Lower leg skin (tissue), 4 donors: ENCODE measurements at regions not wholly inside any gene's neighbourhood (a gene's known extent, or its start where the extent isn't known, plus 50 kb on each side); places are given as distances from the start of the nearest gene placed in this dataset.

ENCODE experiments used
- DNase-seq, 2 donors: peaks; one replicate each; pipeline ENCODE4 v3.0.0-alpha.2; 2019; ENCODE audit warnings: low spot score in 2 of 2
- H3K4me3 ChIP-seq: fragments of 200-600 bp; sonication (generic); 2 replicates; pipeline ENCODE4 v1.5.1; 2017; ENCODE audit warnings: mild to moderate bottlenecking, low read depth; ENCODE audit not compliant: poor library complexity, severe bottlenecking
- POLR2A ChIP-seq, 2 donors: fragments of 450-650 bp; IDR thresholded peaks; one replicate each; pipeline ENCODE4 v1.6.1; 2016 to 2017; ENCODE audit warnings: antibody characterized with exemption in 2 of 2, mild to moderate bottlenecking in 1 of 2, moderate library complexity in 1 of 2
- WGBS, 2 donors: methylation state at CpG; one replicate each; pipeline ENCODE4 v1.1.5; 2018; 5-methylcytosine and 5-hydroxymethylcytosine counted together
- intact Hi-C: fragments of 100-400 bp; cut with DNase I; formaldehyde crosslinking; loops from one replicate; pipeline ENCODE4 v1.15.0; 2023; ENCODE audit warnings: low total_unique reads
- TF ChIP-seq, protein P1 (sequence below), 3 donors: fragments of 450-650 bp; IDR thresholded peaks; one replicate each; pipeline ENCODE4 v1.5.1; 2016; ENCODE audit warnings: antibody characterized with exemption in 3 of 3, mild to moderate bottlenecking in 3 of 3, moderate library complexity in 2 of 3

DNA sequence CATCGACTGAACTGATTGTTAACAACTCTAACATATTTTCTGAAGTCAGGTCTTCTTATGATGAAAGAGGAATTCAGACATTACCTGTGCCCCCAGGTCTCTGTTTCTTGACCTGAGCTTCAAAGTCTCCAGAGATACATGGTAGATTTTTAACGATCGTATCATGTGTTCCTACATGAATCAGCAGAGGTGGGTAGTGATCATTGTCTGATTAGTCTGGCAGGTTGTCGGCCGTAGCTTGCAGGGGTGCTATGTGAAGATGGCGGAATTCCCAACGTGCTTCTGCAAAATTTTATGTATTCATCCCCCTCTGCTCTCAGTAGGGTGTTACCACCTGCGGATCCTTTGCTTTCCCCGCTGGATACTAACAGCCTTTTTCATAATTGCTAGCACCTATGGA, 581.9 kb downstream of the GATA3 start:
- intact Hi-C loops, result no loop called here
- TF ChIP-seq, protein P1, sequence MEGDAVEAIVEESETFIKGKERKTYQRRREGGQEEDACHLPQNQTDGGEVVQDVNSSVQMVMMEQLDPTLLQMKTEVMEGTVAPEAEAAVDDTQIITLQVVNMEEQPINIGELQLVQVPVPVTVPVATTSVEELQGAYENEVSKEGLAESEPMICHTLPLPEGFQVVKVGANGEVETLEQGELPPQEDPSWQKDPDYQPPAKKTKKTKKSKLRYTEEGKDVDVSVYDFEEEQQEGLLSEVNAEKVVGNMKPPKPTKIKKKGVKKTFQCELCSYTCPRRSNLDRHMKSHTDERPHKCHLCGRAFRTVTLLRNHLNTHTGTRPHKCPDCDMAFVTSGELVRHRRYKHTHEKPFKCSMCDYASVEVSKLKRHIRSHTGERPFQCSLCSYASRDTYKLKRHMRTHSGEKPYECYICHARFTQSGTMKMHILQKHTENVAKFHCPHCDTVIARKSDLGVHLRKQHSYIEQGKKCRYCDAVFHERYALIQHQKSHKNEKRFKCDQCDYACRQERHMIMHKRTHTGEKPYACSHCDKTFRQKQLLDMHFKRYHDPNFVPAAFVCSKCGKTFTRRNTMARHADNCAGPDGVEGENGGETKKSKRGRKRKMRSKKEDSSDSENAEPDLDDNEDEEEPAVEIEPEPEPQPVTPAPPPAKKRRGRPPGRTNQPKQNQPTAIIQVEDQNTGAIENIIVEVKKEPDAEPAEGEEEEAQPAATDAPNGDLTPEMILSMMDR (IDR thresholded peaks at IDR 0.05), result no peak
- TF ChIP-seq POLR2A (IDR thresholded peaks at IDR 0.05), result no peak
- 77 to 83% methylated on average over 9 of the region's 9 CpGs for WGBS, 2 donors
- DNase-seq, result no peak
- no peak overlapping the region for H3K4me3 ChIP-seq

DNA sequence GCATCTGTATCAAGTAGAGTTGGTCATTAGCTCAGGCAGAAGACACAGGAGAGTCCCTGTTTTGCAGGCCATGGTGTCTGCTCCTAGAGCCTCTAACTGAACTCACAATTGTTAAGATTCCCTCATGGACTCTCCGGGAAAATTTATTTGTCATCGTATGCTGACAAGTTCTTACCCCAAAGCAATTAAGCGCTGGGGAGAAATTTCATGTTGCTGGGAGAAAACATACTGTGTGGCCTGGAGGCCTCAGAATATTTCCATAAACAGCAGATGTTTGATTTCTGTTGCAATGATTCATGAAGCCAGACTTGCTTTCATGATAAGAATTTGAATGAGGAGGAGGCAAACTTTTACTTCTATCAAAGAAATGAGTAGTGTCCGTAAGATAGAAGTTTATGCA, 583.2 kb downstream of the GATA3 start:
- no peak for TF ChIP-seq POLR2A (IDR thresholded peaks at IDR 0.05)
- TF ChIP-seq, protein P1 (IDR thresholded peaks at IDR 0.05), result no peak
- H3K4me3 ChIP-seq, result no peak overlapping the region
- intact Hi-C loops, result no loop called here
- DNase-seq, result no peak
- WGBS, 2 donors, result 42 to 51% methylated on average over 4 of the region's 4 CpGs

DNA sequence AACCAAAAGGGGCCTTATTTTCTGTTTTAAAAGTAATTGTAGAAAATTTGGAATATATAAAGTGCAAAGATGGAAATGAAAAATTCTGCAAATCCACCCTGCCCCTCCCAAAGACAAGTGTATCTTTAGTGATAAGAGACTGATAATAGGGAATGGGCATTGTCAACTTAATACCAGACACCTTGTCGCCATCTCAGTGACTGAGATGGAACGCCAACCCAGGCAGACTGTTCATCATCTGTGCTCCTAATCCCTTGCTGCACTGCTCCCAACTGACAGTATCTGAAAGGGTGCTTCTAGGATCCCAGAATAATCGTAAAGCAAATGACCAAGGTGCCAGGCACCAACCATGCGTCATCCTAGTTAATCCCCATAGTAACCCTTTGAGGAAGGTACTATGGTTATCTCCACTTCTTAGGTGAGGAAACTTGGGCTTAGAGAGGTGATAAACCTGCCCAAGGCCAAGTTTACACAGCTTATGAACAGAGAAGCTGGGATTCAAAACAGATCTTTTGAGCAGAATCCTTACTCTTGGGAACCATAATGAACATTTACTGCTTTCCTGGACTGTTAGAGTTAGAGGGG, 583.7 kb downstream of the GATA3 start:
- TF ChIP-seq POLR2A (IDR thresholded peaks at IDR 0.05), result no peak
- intact Hi-C loops, result no loop called here
- no peak overlapping the region for H3K4me3 ChIP-seq
- DNase-seq, result no peak
- 69 to 72% methylated on average over 4 of the region's 4 CpGs for WGBS, 2 donors

DNA sequence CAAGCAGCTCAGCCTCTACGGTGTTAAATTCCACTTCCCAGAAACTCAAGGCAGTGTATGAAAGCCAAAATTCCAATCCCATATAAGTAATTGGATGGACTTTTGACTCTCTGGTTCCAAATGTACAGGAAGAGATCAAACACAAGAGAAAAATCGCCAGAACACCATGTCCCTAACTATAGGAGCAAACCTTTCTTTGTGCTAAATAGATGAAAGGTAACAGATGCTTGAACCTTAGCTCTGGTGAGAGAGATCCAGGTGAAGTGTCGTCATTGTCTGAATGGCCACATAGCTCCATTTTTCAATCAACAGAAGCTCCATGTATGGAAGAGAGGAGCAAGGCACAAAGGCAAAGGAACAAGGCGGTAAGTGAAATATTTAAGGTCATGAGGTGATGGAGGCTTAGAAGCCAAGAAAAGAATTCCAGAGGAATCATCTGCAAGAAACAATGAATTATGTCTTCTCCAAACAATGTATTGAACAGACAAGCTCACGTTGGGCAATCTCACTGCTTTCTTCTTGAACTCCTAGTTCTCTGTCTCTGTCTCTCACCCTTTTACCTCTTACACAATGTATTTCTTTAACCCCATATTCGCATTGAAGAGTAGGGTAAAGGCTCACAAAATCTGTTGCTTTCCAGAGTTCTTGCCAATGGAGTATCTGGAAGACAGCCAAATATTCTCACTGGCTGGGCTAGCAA, 585.1 kb downstream of the GATA3 start:
- no peak overlapping the region for H3K4me3 ChIP-seq
- intact Hi-C loops, result no loop called here

DNA sequence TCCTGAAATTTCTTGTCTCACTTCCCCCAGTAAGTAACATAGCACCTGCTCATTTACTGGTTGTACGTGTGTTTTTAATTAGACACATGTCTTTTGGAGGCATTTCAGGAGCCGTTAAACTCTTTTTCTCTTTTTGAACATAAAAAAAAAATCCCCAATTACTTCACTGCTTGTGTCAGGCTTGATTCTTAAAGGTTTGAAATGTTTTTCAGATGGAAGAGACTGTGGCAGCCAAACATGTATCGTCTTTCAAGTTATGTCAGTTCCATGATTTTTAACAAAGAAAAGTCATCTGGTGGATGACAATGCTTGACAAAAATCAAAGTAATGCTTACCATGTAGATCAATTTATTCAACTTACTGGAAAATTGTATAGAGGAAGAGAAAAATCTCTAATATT, 585.8 kb downstream of the GATA3 start:
- 22 to 32% methylated on average over 3 of the region's 3 CpGs for WGBS, 2 donors
- no peak overlapping the region for H3K4me3 ChIP-seq
- no peak for DNase-seq
- TF ChIP-seq, protein P1 (IDR thresholded peaks at IDR 0.05), result no peak
- TF ChIP-seq POLR2A (IDR thresholded peaks at IDR 0.05), result no peak
- intact Hi-C loops, result no loop called here

More for the DNA sequence above, 585.1 kb downstream of the GATA3 start:
- WGBS, 2 donors, result 51 to 58% methylated on average over 6 of the region's 6 CpGs
- TF ChIP-seq, protein P1 (IDR thresholded peaks at IDR 0.05), result no peak
- TF ChIP-seq POLR2A (IDR thresholded peaks at IDR 0.05), result no peak
- no peak for DNase-seq

DNA sequence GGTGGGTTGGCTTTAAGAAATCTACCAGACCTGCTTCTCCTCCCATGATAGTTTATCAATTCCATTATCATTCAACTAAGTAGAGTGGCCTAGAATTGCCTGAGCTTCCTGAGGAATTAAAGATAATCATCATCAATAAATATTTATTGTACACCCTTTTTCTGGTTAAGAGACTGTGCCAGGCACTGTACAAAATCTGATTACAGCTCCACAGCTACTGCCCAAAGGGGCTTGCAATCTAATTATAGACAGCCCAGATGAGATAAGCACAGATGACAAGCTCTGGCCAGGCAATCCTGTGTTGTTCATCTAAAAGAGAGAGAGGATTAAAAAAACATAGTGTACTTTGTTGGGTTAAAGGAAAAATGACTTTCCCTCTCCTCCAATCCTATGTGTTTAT, 586.4 kb downstream of the GATA3 start:
- no peak for DNase-seq

DNA sequence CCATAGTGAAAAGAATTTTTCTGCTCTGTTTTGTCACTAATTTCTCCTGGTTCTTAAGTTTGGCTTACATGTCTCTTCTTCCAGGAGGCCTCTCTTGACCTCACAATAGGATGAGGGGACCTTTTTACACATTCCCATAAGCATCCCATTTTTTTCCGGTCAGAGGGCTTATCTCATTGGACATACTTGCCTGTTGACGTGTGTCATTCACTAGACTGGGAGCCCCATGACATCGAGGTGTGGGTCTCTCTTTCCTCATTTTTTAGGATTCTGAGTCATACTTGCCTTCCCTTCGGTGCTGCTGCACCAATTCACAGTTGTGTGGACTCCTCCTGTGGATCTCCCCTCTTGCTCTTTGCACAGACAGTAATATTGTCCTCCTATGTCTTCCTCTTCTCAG, 601.8 kb downstream of the GATA3 start:
- WGBS, 2 donors, result 80 to 92% methylated on average over 4 of the region's 4 CpGs
- TF ChIP-seq POLR2A (IDR thresholded peaks at IDR 0.05), result no peak
- TF ChIP-seq, protein P1 (IDR thresholded peaks at IDR 0.05), result no peak
- intact Hi-C loops, result no loop called here
- DNase-seq, result no peak
- no peak overlapping the region for H3K4me3 ChIP-seq

More for the DNA sequence above, 586.4 kb downstream of the GATA3 start:
- TF ChIP-seq POLR2A (IDR thresholded peaks at IDR 0.05), result no peak
- no peak overlapping the region for H3K4me3 ChIP-seq
- intact Hi-C loops, result no loop called here
